ENCODE measurements at regions not wholly inside any gene's neighbourhood (a gene's known extent, or its start where the extent isn't known, plus 50 kb on each side); places are given as distances from the start of the nearest gene placed in this dataset.

DNA sequence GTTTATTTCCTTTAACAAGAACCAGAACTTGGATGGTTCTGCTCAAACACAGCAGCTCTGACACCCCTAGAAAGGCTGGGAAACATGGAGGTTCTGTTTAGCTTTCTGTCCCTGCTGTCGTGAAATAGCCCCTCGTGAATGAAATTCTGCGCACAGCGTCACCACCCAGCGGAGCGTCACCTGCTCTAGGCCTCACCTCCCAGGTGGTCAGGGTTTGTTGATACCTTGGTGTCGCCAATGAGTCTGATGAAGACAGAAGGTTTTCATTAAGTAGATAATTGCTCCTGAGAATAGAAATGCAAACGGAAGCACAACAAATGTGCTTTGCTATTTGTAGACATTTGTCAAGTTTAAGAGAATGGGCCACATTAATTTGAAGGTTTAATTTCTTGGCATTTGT is 135.1 kb downstream of the EDN3 start:
- H2AFZ ChIP-seq (ENCODE audit: low read depth): no peak overlapping the region
- no peaks in the 10 kb centered on the region for H3K4me1 ChIP-seq (ENCODE audit: low read depth, poor library complexity, severe bottlenecking)
- no peak overlapping the region for H3K27ac ChIP-seq
- no peak for TF ChIP-seq CTCF (conservative IDR thresholded peaks at IDR 0.05; ENCODE audit: low read depth, low read length)
- no peaks in the 10 kb centered on the region for H3K36me3 ChIP-seq (ENCODE audit: insufficient read depth)
- peaks cover 13% of the 10 kb centered on the region; the same call in 1 of the 2 replicates for H3K27me3 ChIP-seq (ENCODE audit: insufficient read depth, low read depth)
- no peak overlapping the region for H3K9ac ChIP-seq
- no peak overlapping the region for H3K4me2 ChIP-seq
- no peak overlapping the region for H3K4me3 ChIP-seq (IDR thresholded peaks at IDR 0.05; ENCODE audit: insufficient read depth, low read depth, low read length)
- H4K20me1 ChIP-seq (ENCODE audit: insufficient read depth): no peaks in the 10 kb centered on the region
- H3K79me2 ChIP-seq (ENCODE audit: insufficient read depth, low read depth): no peaks in the 10 kb centered on the region

- Histone ChIP-seq H3K36me3 (ENCODE audit: insufficient read depth) (no peaks in the 10 kb centered on the region), H4K20me1 (ENCODE audit: insufficient read depth) (no peaks in the 10 kb centered on the region), H3K4me3 (IDR thresholded peaks at IDR 0.05; ENCODE audit: insufficient read depth, low read depth, low read length) (no peak overlapping the region), H3K9ac (no peak overlapping the region), H3K79me2 (ENCODE audit: insufficient read depth, low read depth) (no peaks in the 10 kb centered on the region), H3K4me2 (no peak overlapping the region), H3K27me3 (ENCODE audit: insufficient read depth, low read depth) (peaks cover 10% of the 10 kb centered on the region; the same call in 1 of the 2 replicates), H3K27ac (no peak overlapping the region), H2AFZ (ENCODE audit: low read depth) (no peak overlapping the region), H3K4me1 (ENCODE audit: low read depth, poor library complexity, severe bottlenecking) (no peaks in the 10 kb centered on the region)
- no peak for TF ChIP-seq CTCF (conservative IDR thresholded peaks at IDR 0.05; ENCODE audit: low read depth, low read length)
Observed at GRCh38 chr20:59437601-59438031, 137.2 kb downstream of the EDN3 start.

DNA sequence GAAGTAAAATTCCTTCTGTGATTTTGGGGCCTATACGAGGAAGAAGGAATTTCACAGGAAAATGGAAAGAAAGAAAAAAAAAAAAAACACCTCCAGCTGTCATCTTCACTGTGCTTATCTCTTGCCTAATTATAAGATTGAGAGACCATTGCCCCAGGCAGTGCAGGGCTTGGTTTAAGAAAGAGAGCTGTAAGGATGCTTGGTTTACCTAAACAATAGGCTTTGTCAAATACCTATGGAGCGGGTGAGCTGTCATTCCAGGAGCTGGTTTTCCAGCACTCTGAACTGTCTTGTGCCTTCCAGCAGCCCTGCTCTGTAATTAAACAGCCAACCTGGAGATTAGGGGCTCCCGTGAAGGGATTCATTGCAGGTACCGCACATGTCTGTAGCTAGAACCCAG is 137.8 kb downstream of the EDN3 start:
- H3K27ac ChIP-seq: no peak overlapping the region
- no peak overlapping the region for H3K4me2 ChIP-seq
- no peak for TF ChIP-seq CTCF (conservative IDR thresholded peaks at IDR 0.05; ENCODE audit: low read depth, low read length)
- H3K79me2 ChIP-seq (ENCODE audit: insufficient read depth, low read depth): no peaks in the 10 kb centered on the region
- no peak overlapping the region for H3K4me3 ChIP-seq (IDR thresholded peaks at IDR 0.05; ENCODE audit: insufficient read depth, low read depth, low read length)
- H2AFZ ChIP-seq (ENCODE audit: low read depth): no peak overlapping the region
- H3K27me3 ChIP-seq (ENCODE audit: insufficient read depth, low read depth): peaks cover 11% of the 10 kb centered on the region; the same call in 1 of the 2 replicates
- no peaks in the 10 kb centered on the region for H4K20me1 ChIP-seq (ENCODE audit: insufficient read depth)
- H3K4me1 ChIP-seq (ENCODE audit: low read depth, poor library complexity, severe bottlenecking): no peaks in the 10 kb centered on the region
- H3K36me3 ChIP-seq (ENCODE audit: insufficient read depth): no peaks in the 10 kb centered on the region
- no peak overlapping the region for H3K9ac ChIP-seq

DNA sequence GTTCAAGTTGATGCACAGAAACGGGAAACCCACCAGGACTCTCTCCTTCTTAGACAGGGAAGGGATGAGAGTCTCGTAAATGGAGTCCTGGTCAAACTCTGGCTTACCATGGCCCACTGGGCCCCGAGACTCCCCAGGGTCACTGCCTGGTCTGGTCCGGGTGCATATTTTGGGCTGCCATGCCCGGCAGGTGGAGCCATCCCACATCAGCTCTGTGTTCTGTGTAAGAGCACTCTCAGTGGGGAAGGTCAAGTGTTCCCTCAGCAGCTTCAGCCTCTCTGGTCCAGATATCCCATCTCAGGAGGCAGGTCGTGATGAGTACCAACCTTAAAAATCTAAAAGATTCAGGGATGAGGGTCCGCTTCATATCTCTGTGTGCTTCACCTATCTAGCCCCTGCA is 138.8 kb downstream of the EDN3 start:
- H3K79me2 ChIP-seq (ENCODE audit: insufficient read depth, low read depth): no peaks in the 10 kb centered on the region
- peaks cover 18% of the 10 kb centered on the region; the same call in 1 of the 2 replicates for H3K27me3 ChIP-seq (ENCODE audit: insufficient read depth, low read depth)
- H3K4me1 ChIP-seq (ENCODE audit: low read depth, poor library complexity, severe bottlenecking): no peaks in the 10 kb centered on the region
- H3K4me3 ChIP-seq (IDR thresholded peaks at IDR 0.05; ENCODE audit: insufficient read depth, low read depth, low read length): no peak overlapping the region
- no peak overlapping the region for H2AFZ ChIP-seq (ENCODE audit: low read depth)
- H4K20me1 ChIP-seq (ENCODE audit: insufficient read depth): no peaks in the 10 kb centered on the region
- H3K4me2 ChIP-seq: no peak overlapping the region
- no peaks in the 10 kb centered on the region for H3K36me3 ChIP-seq (ENCODE audit: insufficient read depth)
- TF ChIP-seq CTCF (conservative IDR thresholded peaks at IDR 0.05; ENCODE audit: low read depth, low read length): no peak
- no peak overlapping the region for H3K9ac ChIP-seq
- H3K27ac ChIP-seq: no peak overlapping the region

Measured in KMS-11 (cell line).